PC-9 (cell line): ENCODE measurements at regions not wholly inside any gene's neighbourhood (a gene's known extent, or its start where the extent isn't known, plus 50 kb on each side); places are given as distances from the start of the nearest gene placed in this dataset.

Source experiments
- BruUV-seq: library from RNA; stranded (reverse); fragments of 400-500 nt; replicated peaks from 2 replicates; lab custom pipeline; 2021; lab: Mats Ljungman, UMichigan
- CTCF ChIA-PET: fragments of 300-600 bp; sonication (Branson Sonifier 250); formaldehyde crosslinking; loops from one replicate; lab custom pipeline; 2022; ENCODE audit warnings: antibody characterized with exemption; lab: Charles Lee
- POLR2A ChIA-PET: fragments of 300-600 bp; sonication (Branson Sonifier 250); formaldehyde crosslinking; loops from one replicate; lab custom pipeline; 2022; ENCODE audit warnings: antibody characterized with exemption; ENCODE audit not compliant: unreplicated experiment; lab: Charles Lee
- DNase-seq, 2 experiments: peaks; one replicate each; pipeline versions ENCODE4 v3.0.0 to v3.0.0-alpha.2; 2015 to 2022; ENCODE audit warnings: mixed read lengths in 1 of 2
- H2AFZ ChIP-seq: fragments of 200-600 bp; sonication (generic); 2 replicates; pipeline ENCODE4 v1.8.1; 2017; ENCODE audit warnings: antibody characterized with exemption
- H3F3A ChIP-seq: fragments of 200-600 bp; sonication (generic); 2 replicates; pipeline ENCODE4 v1.8.1; 2017; ENCODE audit warnings: antibody characterized with exemption, mild to moderate bottlenecking, low read depth; ENCODE audit not compliant: insufficient read depth
- H3K27ac ChIP-seq: fragments of 200-600 bp; sonication (generic); 2 replicates; pipeline ENCODE4 v1.6.1; 2016; ENCODE audit warnings: mixed run types
- H3K27me3 ChIP-seq: fragments of 200-600 bp; sonication (generic); 2 replicates; pipeline ENCODE4 v1.6.1; 2016; ENCODE audit warnings: low read depth, mixed run types; ENCODE audit not compliant: insufficient read depth
- H3K36me3 ChIP-seq: fragments of 200-600 bp; sonication (generic); 2 replicates; pipeline ENCODE4 v1.6.1; 2016; ENCODE audit warnings: low read depth, mixed run types
- H3K4me1 ChIP-seq: fragments of 200-600 bp; sonication (generic); replicated peaks from 2 replicates; pipeline ENCODE4 v1.6.1; 2016; ENCODE audit warnings: mixed run types; ENCODE audit not compliant: insufficient read depth
- H3K4me2 ChIP-seq: fragments of 200-600 bp; sonication (generic); 2 replicates; pipeline ENCODE4 v1.6.1; 2017; ENCODE audit warnings: mixed run types
- H3K4me3 ChIP-seq: fragments of 200-600 bp; sonication (generic); 2 replicates; pipeline ENCODE4 v1.6.1; 2016; ENCODE audit warnings: mixed run types
- H3K79me2 ChIP-seq: fragments of 200-600 bp; sonication (generic); 2 replicates; pipeline ENCODE4 v1.6.1; 2017; ENCODE audit warnings: low read depth, mixed run types
- H3K9me2 ChIP-seq: fragments of 200-600 bp; sonication (generic); 2 replicates; pipeline ENCODE4 v1.8.1; 2017; ENCODE audit warnings: mild to moderate bottlenecking; ENCODE audit not compliant: insufficient read depth
- H3K9me3 ChIP-seq: fragments of 200-600 bp; sonication (generic); 2 replicates; pipeline ENCODE4 v1.8.1; 2016; ENCODE audit warnings: low read depth; ENCODE audit not compliant: insufficient read depth
- H4K20me1 ChIP-seq: fragments of 200-600 bp; sonication (generic); 2 replicates; pipeline ENCODE4 v1.8.1; 2017; ENCODE audit not compliant: insufficient read depth
- EZH2 ChIP-seq: fragments of 200-600 bp; sonication (generic); IDR thresholded peaks from 2 replicates; pipeline ENCODE4 v1.8.0; 2017; ENCODE audit warnings: antibody characterized with exemption, low read depth
- intact Hi-C: fragments of 100-400 bp; cut with micrococcal nuclease; formaldehyde crosslinking; loops from one replicate; pipeline ENCODE4 v1.10.0; 2022; ENCODE audit not compliant: unreplicated experiment
- TF ChIP-seq, protein P1 (sequence below): fragments of 200-600 bp; sonication (generic); conservative IDR thresholded peaks from 2 replicates; pipeline ENCODE4 v1.6.1; 2017; ENCODE audit warnings: mixed run types, antibody characterized with exemption, mild to moderate bottlenecking, moderate library complexity

DNA sequence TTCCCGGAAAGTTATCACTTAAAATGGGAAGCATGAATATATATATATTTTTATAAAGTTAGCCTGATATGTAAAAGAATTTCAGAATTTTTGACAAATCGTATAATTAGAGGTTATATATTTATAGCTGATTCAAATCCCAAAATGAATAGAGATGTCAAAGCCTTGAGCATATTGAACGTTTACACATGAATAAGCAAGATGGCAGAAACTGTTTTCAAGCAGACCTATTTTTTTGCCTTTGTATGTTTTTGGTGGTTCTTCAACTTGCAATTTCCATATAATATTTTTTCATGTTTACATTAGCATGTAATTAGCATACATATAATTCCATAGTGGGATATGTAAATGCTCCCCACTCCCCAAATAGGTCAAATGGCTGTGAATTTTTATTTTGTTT is 189.9 kb downstream of the PRL start:
- TF ChIP-seq EZH2 = no peak
- TF ChIP-seq, protein P1, sequence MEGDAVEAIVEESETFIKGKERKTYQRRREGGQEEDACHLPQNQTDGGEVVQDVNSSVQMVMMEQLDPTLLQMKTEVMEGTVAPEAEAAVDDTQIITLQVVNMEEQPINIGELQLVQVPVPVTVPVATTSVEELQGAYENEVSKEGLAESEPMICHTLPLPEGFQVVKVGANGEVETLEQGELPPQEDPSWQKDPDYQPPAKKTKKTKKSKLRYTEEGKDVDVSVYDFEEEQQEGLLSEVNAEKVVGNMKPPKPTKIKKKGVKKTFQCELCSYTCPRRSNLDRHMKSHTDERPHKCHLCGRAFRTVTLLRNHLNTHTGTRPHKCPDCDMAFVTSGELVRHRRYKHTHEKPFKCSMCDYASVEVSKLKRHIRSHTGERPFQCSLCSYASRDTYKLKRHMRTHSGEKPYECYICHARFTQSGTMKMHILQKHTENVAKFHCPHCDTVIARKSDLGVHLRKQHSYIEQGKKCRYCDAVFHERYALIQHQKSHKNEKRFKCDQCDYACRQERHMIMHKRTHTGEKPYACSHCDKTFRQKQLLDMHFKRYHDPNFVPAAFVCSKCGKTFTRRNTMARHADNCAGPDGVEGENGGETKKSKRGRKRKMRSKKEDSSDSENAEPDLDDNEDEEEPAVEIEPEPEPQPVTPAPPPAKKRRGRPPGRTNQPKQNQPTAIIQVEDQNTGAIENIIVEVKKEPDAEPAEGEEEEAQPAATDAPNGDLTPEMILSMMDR = no peak
- BruUV-seq = no TSS peak
- Histone ChIP-seq H3K36me3 (no peaks in the 10 kb centered on the region), H3K9me3 (no peaks in the 10 kb centered on the region), H3F3A (no peaks in the 10 kb centered on the region), H2AFZ (no peak overlapping the region), H3K27ac (no peak overlapping the region), H4K20me1 (no peaks in the 10 kb centered on the region), H3K4me3 (no peak overlapping the region), H3K27me3 (no peaks in the 10 kb centered on the region), H3K4me1 (no peaks in the 10 kb centered on the region), H3K79me2 (no peaks in the 10 kb centered on the region), H3K9me2 (no peaks in the 10 kb centered on the region), H3K4me2 (no peak overlapping the region)
- no peak for DNase-seq
- ChIA-PET POLR2A (no interaction called here), CTCF (no interaction called here)
- intact Hi-C loops = no loop called here

DNA sequence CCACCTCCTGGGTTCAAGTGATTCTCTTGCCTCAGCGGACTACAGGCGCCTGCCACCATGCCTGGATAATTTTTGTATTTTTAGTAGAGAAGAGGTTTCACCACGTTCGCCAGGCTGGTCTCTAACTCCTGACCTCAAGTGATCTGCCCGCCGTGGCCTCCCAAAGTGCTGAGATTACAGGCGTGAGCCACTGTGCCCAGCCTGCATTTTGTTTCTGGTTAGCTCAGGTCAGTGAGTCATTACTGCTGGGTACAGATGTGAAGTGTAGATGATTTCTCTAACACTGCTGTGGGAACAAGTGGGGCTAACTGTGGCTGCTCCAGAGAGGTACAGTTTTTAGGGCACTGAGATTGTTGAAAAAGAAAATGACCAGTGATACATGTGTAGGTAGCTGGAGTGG is 188.6 kb downstream of the PRL start:
- Histone ChIP-seq H3K4me3 (no peak overlapping the region), H3K27me3 (no peaks in the 10 kb centered on the region), H3K9me2 (no peaks in the 10 kb centered on the region), H3K79me2 (no peaks in the 10 kb centered on the region), H3K36me3 (no peaks in the 10 kb centered on the region), H3K4me1 (peaks cover 11% of the 10 kb centered on the region), H2AFZ (no peak overlapping the region), H3K4me2 (no peak overlapping the region), H3K27ac (no peak overlapping the region), H3K9me3 (no peaks in the 10 kb centered on the region), H4K20me1 (no peaks in the 10 kb centered on the region), H3F3A (peaks cover 7% of the 10 kb centered on the region; the same call in 1 of the 2 replicates)
- no peak for TF ChIP-seq EZH2
- TF ChIP-seq, protein P1 = no peak
- no TSS peak for BruUV-seq
- intact Hi-C loops = no loop called here
- ChIA-PET CTCF (no interaction called here), POLR2A (no interaction called here)
- no peak for DNase-seq

DNA sequence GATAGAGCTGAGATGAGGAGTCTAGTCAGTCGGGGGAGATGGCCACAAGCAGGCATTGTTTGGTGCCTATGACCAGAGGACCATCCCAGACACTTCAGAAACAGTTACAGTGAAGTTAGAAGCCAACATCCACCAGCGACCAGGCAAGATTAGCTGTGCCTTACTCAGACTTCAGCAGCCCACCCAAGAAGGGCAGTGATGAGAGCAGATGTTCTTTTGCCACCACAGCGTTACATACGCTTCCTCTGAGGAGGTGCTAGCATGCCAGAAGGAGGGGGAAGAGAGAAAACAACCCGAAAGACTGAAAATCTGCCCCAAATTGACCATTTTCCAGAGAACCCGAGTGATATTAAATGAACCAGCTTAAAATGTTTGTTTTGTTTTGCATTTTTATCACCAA is 186.8 kb downstream of the PRL start:
- Histone ChIP-seq H3F3A (peaks cover 7% of the 10 kb centered on the region; the same call in 1 of the 2 replicates), H3K9me3 (no peaks in the 10 kb centered on the region), H3K27ac (no peak overlapping the region), H3K4me3 (no peak overlapping the region), H2AFZ (no peak overlapping the region), H3K79me2 (no peaks in the 10 kb centered on the region), H3K9me2 (no peaks in the 10 kb centered on the region), H3K36me3 (no peaks in the 10 kb centered on the region), H3K4me2 (no peak overlapping the region), H3K27me3 (no peaks in the 10 kb centered on the region), H4K20me1 (no peaks in the 10 kb centered on the region), H3K4me1 (peaks cover 16% of the 10 kb centered on the region)
- DNase-seq = no peak
- intact Hi-C loops = no loop called here
- CTCF ChIA-PET = no interaction called here
- TF ChIP-seq, protein P1 = no peak
- TF ChIP-seq EZH2 = no peak
- no TSS peak for BruUV-seq
- POLR2A ChIA-PET = no interaction called here
